NCI-H146 treated with DMSO at 0.1 percent for 48 hours (cell line): ENCODE measurements at regions not wholly inside any gene's neighbourhood (a gene's known extent, or its start where the extent isn't known, plus 50 kb on each side); places are given as distances from the start of the nearest gene placed in this dataset.
"Not testable (repeated sequence)": the region's sequence is repeated elsewhere in the genome, so short reads cannot be mapped to it uniquely, and the experiment has no call there.

Experiments
- DNase-seq: peaks from one replicate; lab custom pipeline; 2025; ENCODE audit not compliant: unreplicated experiment; lab: John Stamatoyannopoulos, UW

GRCh38 chr14:61602003-61602732, 93.1 kb upstream of the HIF1A start:
- DNase-seq, result no peak

- DNase-seq, result no peak
Observed at GRCh38 chr14:61602733-61603077, 92.6 kb upstream of the HIF1A start.

- DNase-seq, result no peak
Observed at GRCh38 chr14:61603736-61604135, 91.6 kb upstream of the HIF1A start.

- no peak for DNase-seq
Observed at GRCh38 chr14:61607570-61608244, 87.6 kb upstream of the HIF1A start.

- peak; percentile 88 for DNase-seq
Observed at GRCh38 chr14:61608245-61609165, 86.8 kb upstream of the HIF1A start.

GRCh38 chr14:61609191-61609843, 86.0 kb upstream of the HIF1A start:
- DNase-seq, result peak; percentile 65

- DNase-seq, result no peak
Observed at GRCh38 chr14:61609884-61610283, 85.4 kb upstream of the HIF1A start.

GRCh38 chr14:61610900-61611299, 84.4 kb upstream of the HIF1A start:
- no peak for DNase-seq

- no peak for DNase-seq
Observed at GRCh38 chr14:61611880-61612630, 83.3 kb upstream of the HIF1A start.

- not testable (repeated sequence) for DNase-seq
Observed at GRCh38 chr14:61613006-61613405, 82.3 kb upstream of the HIF1A start.

- no peak for DNase-seq
Observed at GRCh38 chr14:61614693-61615092, 80.6 kb upstream of the HIF1A start.

GRCh38 chr14:61615743-61616523, 79.4 kb upstream of the HIF1A start:
- DNase-seq, result no peak

GRCh38 chr14:61616524-61617185, 78.7 kb upstream of the HIF1A start:
- no peak for DNase-seq

GRCh38 chr14:61618448-61618847, 76.9 kb upstream of the HIF1A start:
- no peak for DNase-seq

GRCh38 chr14:61619494-61619893, 75.8 kb upstream of the HIF1A start:
- no peak for DNase-seq

- DNase-seq, result no peak
Observed at GRCh38 chr14:61620130-61620946, 75.0 kb upstream of the HIF1A start.

GRCh38 chr14:61621444-61621843, 73.9 kb upstream of the HIF1A start:
- no peak for DNase-seq

GRCh38 chr14:61622051-61622450, 73.3 kb upstream of the HIF1A start:
- DNase-seq, result no peak
